Thyroid gland (tissue), 4 donors: ENCODE measurements at regions not wholly inside any gene's neighbourhood (a gene's known extent, or its start where the extent isn't known, plus 50 kb on each side); places are given as distances from the start of the nearest gene placed in this dataset.

Experiments
- POLR2A ChIP-seq, 2 donors: fragments of 450-650 bp; IDR thresholded peaks; one replicate each; pipeline ENCODE4 v1.6.1; 2017; ENCODE audit warnings: antibody characterized with exemption in 2 of 2, mild to moderate bottlenecking in 2 of 2, moderate library complexity in 1 of 2
- TF ChIP-seq, protein P1 (sequence below), 6 experiments: fragments of 200-600 bp in 3 of 6; fragments of 450-650 bp in 3 of 6; sonication (generic) in 3 of 6; IDR thresholded peaks; one replicate each; pipeline ENCODE4 v1.5.1; 2016 to 2019; ENCODE audit warnings: antibody characterized with exemption in 6 of 6, mild to moderate bottlenecking in 2 of 6, inconsistent platforms in 1 of 6, moderate library complexity in 1 of 6

DNA sequence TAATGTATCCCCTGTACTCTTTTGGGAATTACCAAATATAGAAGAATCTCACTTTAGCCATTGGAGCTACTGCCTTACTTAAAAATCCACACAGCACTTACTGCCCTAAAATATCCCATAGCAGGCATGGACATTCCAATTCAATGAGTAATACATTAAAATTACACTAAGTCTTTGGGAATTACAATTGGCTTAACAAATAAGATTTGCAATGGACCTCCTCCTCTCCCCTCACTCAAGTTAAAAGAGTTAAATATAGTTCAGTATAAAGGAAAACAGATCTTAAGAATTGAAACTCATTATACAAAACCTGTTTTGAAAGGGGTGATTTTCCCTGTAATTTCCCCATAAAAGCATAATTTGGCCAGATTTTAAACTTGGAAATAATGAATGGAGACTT, 477.1 kb downstream of the SLC16A7 start:
- TF ChIP-seq, protein P1, sequence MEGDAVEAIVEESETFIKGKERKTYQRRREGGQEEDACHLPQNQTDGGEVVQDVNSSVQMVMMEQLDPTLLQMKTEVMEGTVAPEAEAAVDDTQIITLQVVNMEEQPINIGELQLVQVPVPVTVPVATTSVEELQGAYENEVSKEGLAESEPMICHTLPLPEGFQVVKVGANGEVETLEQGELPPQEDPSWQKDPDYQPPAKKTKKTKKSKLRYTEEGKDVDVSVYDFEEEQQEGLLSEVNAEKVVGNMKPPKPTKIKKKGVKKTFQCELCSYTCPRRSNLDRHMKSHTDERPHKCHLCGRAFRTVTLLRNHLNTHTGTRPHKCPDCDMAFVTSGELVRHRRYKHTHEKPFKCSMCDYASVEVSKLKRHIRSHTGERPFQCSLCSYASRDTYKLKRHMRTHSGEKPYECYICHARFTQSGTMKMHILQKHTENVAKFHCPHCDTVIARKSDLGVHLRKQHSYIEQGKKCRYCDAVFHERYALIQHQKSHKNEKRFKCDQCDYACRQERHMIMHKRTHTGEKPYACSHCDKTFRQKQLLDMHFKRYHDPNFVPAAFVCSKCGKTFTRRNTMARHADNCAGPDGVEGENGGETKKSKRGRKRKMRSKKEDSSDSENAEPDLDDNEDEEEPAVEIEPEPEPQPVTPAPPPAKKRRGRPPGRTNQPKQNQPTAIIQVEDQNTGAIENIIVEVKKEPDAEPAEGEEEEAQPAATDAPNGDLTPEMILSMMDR (IDR thresholded peaks at IDR 0.05): no peak
- no peak for TF ChIP-seq POLR2A (IDR thresholded peaks at IDR 0.05)
